Stomach (tissue), 8 donors: ENCODE measurements at regions not wholly inside any gene's neighbourhood (a gene's known extent, or its start where the extent isn't known, plus 50 kb on each side); places are given as distances from the start of the nearest gene placed in this dataset.

Experiments used
- DNase-seq, 2 donors: peaks; one replicate each; pipeline versions ENCODE4 v3.0.0 to v3.0.0-alpha.2; 2013 to 2019
- H3K27ac ChIP-seq, 5 donors: fragments of 200-600 bp in 4 of 5; sonication (generic) in 4 of 5; one replicate each; pipeline ENCODE4 v1.5.1; 2013 to 2019; ENCODE audit warnings: mild to moderate bottlenecking in 1 of 5, moderate library complexity in 1 of 5
- H3K27me3 ChIP-seq, 3 donors: fragments of 200-600 bp; sonication (generic); one replicate each; pipeline ENCODE4 v1.5.1; 2017 to 2019; ENCODE audit warnings: mixed run types in 1 of 3
- H3K36me3 ChIP-seq, 4 donors: fragments of 200-600 bp; sonication (generic); 1 replicate in 3 of 4; 2 replicates in 1 of 4; pipeline ENCODE4 v1.5.1; 2016 to 2019
- H3K4me1 ChIP-seq, 4 donors: fragments of 200-600 bp; sonication (generic); one replicate each; pipeline ENCODE4 v1.5.1; 2016 to 2019
- H3K4me3 ChIP-seq, 4 donors: fragments of 200-600 bp; sonication (generic) in 3 of 4; one replicate each; pipeline ENCODE4 v1.5.1; 2016 to 2019; ENCODE audit warnings: mild to moderate bottlenecking in 1 of 4
- H3K9me3 ChIP-seq, 4 donors: fragments of 200-600 bp; sonication (generic); one replicate each; pipeline ENCODE4 v1.5.1; 2016 to 2019
- EP300 ChIP-seq: sonication (generic); formaldehyde crosslinking; IDR thresholded peaks from one replicate; pipeline ENCODE4 v1.6.1; 2017; ENCODE audit warnings: antibody characterized with exemption
- POLR2A ChIP-seq, 4 donors: fragments of 450-650 bp; IDR thresholded peaks; one replicate each; pipeline ENCODE4 v1.6.1; 2016; ENCODE audit warnings: antibody characterized with exemption in 4 of 4, control low read depth in 2 of 4, mild to moderate bottlenecking in 1 of 4, moderate library complexity in 1 of 4
- POLR2AphosphoS5 ChIP-seq, 3 donors: sonication (generic); formaldehyde crosslinking; IDR thresholded peaks; one replicate each; pipeline ENCODE4 v1.6.1; 2016; ENCODE audit warnings: antibody characterized with exemption in 3 of 3
- WGBS, 5 donors: extraction: QIAGEN DNeasy Blood & Tissue Kit in 3 of 5; methylation state at CpG; one replicate each; pipeline versions ENCODE4 v1.1.5 to v1.1.7; 2013 to 2018; 5-methylcytosine and 5-hydroxymethylcytosine counted together
- intact Hi-C: fragments of 100-400 bp; cut with DNase I; formaldehyde crosslinking; loops from one replicate; pipeline ENCODE4 v1.15.1; 2023; ENCODE audit warnings: low total_unique reads
- TF ChIP-seq, protein P1 (sequence below), 7 experiments: fragments of 450-650 bp in 4 of 7; fragments of 200-600 bp in 3 of 7; sonication (generic) in 3 of 7; IDR thresholded peaks; one replicate each; pipeline ENCODE4 v1.5.1; 2016 to 2019; ENCODE audit warnings: antibody characterized with exemption in 7 of 7, control low read depth in 2 of 7, mild to moderate bottlenecking in 1 of 7
- donor health status: healthy with polysubstance abuse.
- donor health status: Bipolar disorder and iron deficiency.
- donor health status: healthy.

DNA sequence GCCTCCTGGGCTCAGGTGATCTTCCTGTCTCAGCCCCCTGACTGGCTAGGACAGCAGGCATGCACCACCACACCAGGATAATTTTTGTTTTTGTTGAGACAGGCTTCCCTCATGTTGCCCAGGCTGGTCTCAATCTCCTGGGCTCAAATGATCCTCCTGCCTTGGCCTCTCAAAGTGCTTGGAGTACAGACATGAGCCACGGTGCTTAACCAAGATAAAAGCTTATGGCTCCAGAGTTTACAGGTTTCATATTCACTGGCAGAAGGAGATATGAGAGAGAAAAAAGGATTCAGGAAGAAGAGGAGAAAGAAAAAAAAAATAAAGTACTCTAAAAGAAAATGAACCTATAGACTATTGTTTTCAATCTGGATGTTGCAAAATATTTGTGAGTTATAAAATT lies 748.8 kb upstream of the NCAM2 start:
- TF ChIP-seq POLR2A (IDR thresholded peaks at IDR 0.05) (no peak), POLR2AphosphoS5 (IDR thresholded peaks at IDR 0.05) (no peak), EP300 (no peak)
- TF ChIP-seq, protein P1, sequence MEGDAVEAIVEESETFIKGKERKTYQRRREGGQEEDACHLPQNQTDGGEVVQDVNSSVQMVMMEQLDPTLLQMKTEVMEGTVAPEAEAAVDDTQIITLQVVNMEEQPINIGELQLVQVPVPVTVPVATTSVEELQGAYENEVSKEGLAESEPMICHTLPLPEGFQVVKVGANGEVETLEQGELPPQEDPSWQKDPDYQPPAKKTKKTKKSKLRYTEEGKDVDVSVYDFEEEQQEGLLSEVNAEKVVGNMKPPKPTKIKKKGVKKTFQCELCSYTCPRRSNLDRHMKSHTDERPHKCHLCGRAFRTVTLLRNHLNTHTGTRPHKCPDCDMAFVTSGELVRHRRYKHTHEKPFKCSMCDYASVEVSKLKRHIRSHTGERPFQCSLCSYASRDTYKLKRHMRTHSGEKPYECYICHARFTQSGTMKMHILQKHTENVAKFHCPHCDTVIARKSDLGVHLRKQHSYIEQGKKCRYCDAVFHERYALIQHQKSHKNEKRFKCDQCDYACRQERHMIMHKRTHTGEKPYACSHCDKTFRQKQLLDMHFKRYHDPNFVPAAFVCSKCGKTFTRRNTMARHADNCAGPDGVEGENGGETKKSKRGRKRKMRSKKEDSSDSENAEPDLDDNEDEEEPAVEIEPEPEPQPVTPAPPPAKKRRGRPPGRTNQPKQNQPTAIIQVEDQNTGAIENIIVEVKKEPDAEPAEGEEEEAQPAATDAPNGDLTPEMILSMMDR (IDR thresholded peaks at IDR 0.05) = no peak
- Histone ChIP-seq H3K4me1 (no peaks in the 10 kb centered on the region), H3K27ac (no peak overlapping the region), H3K4me3 (no peak overlapping the region), H3K9me3 (no peaks in the 10 kb centered on the region), H3K27me3 (no peaks in the 10 kb centered on the region), H3K36me3 (no peaks in the 10 kb centered on the region)
- no peak for DNase-seq
- 54 to 69% (median 65%) methylated on average over 1 of the region's 1 CpG for WGBS, 5 donors
- intact Hi-C loops = no loop called here

DNA sequence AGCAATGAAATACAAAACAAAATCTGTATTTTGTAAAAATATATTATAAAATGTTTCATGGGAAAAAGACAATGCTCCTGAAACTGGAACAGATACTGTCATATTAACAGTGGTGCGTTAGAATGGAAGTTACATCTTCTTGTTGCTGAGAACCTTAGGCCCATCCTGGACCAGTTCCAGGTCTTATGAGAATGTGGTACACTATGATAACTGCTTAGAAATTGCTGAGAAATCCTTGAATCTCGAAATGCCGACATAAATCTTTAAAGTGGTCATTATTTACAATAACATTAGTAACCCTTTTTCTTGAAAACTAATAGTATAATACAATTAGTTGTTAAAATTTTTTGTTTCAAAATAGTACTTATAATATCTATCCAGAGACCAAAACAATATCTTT lies 747.9 kb upstream of the NCAM2 start:
- TF ChIP-seq, protein P1 (IDR thresholded peaks at IDR 0.05) = no peak
- no peaks in the 10 kb centered on the region for H3K9me3 ChIP-seq
- no peak overlapping the region for H3K27ac ChIP-seq
- H3K4me3 ChIP-seq = no peak overlapping the region
- intact Hi-C loops = no loop called here
- WGBS, 5 donors = 34 to 42% (median 38%) methylated on average over 3 of the region's 3 CpGs
- H3K27me3 ChIP-seq = no peaks in the 10 kb centered on the region
- H3K4me1 ChIP-seq = no peaks in the 10 kb centered on the region
- H3K36me3 ChIP-seq = no peaks in the 10 kb centered on the region
- no peak for DNase-seq

DNA sequence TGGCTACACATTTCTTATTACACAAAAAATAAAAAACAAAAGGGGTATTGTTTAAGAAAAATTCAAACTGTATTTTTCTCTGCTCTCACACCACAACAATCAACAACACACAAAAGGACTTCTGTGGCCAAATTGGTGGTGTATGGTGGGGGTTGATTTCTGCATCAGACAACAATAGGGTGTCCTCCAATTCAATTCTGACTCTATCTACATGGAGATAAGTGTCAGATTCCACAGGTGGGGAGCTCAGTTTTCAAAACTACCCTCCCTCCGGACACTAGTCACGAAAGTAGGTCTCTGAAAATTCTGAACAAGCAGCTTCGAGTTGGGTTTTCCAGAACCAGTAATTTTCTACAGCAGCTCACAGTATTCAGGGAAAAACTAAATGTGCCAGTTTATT lies 744.9 kb upstream of the NCAM2 start:
- TF ChIP-seq POLR2A (IDR thresholded peaks at IDR 0.05) (no peak), EP300 (no peak), POLR2AphosphoS5 (IDR thresholded peaks at IDR 0.05) (no peak)
- TF ChIP-seq, protein P1 (IDR thresholded peaks at IDR 0.05) = no peak
- Histone ChIP-seq H3K4me3 (no peak overlapping the region), H3K27me3 (no peaks in the 10 kb centered on the region), H3K36me3 (no peaks in the 10 kb centered on the region), H3K27ac (no peak overlapping the region), H3K4me1 (peaks cover 0 to 1% (median 0%) of the 10 kb centered on the region in 4 donors), H3K9me3 (no peaks in the 10 kb centered on the region)
- intact Hi-C loops = no loop called here
- WGBS, 5 donors = 86 to 94% (median 91%) methylated on average over 3 of the region's 3 CpGs
- DNase-seq = no peak

DNA sequence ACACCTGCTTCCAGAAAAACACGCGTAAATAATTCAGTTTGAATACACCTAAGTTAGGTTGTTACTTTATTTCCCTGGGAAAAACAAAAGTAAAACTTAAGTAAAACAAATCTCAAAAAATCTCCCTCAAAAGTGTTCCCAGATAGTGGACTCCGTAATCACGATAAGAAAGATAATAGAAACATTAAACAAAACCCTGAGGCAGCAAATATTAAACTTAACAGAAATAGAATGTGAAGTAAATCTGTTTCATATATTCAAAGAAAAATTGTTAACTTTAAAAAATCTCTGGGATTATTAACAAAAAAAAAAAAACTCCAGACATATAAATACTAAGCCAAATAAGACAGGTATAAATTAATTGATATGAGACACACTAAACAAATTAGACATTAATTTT lies 743.2 kb upstream of the NCAM2 start:
- DNase-seq = no peak
- Histone ChIP-seq H3K4me1 (peaks cover 0 to 9% (median 3%) of the 10 kb centered on the region in 4 donors), H3K27me3 (no peaks in the 10 kb centered on the region), H3K4me3 (no peak overlapping the region), H3K9me3 (no peaks in the 10 kb centered on the region), H3K27ac (no peak overlapping the region), H3K36me3 (no peaks in the 10 kb centered on the region)
- TF ChIP-seq EP300 (no peak), POLR2AphosphoS5 (IDR thresholded peaks at IDR 0.05) (no peak), POLR2A (IDR thresholded peaks at IDR 0.05) (no peak)
- TF ChIP-seq, protein P1 (IDR thresholded peaks at IDR 0.05) = no peak
- intact Hi-C loops = no loop called here
- WGBS, 5 donors = 65 to 74% (median 67%) methylated on average over 4 of the region's 4 CpGs
